GM13976 (cell line): ENCODE measurements at regions not wholly inside any gene's neighbourhood (a gene's known extent, or its start where the extent isn't known, plus 50 kb on each side); places are given as distances from the start of the nearest gene placed in this dataset.
A peak's percentile ranks its signal among the peaks of the same experiment; 100 is the strongest.

ENCODE experiments used
- DNase-seq: peaks from one replicate; pipeline ENCODE4 v3.0.0; 2012; ENCODE audit warnings: low spot score
- CTCF ChIP-seq: IDR thresholded peaks from 2 replicates; pipeline ENCODE4 v1.5.1; 2012; ENCODE audit warnings: borderline replicate concordance, mild to moderate bottlenecking; ENCODE audit not compliant: insufficient read depth; ENCODE audit errors: extremely low read depth, missing control alignments, control extremely low read depth
- in situ Hi-C: fragments of 300-500 bp; cut with MboI; formaldehyde crosslinking; loops from one replicate; pipeline ENCODE4 v1.12.0; 2022; ENCODE audit warnings: low sequenced_read_pairs, mixed read lengths, inconsistent platforms; ENCODE audit not compliant: unreplicated experiment

GRCh38 chr20:57043669-57044268 lies 222.7 kb downstream of the BMP7 start:
- in situ Hi-C loops, result no loop called here
- TF ChIP-seq CTCF, result no peak
- DNase-seq, result no peak

- in situ Hi-C loops, result no loop called here
- peak; percentile 29 for DNase-seq
- TF ChIP-seq CTCF, result no peak
These were observed 219.0 kb downstream of the BMP7 start for GRCh38 chr20:57047281-57048026.

GRCh38 chr20:57048027-57048869 lies 218.2 kb downstream of the BMP7 start:
- peak; percentile 69 for TF ChIP-seq CTCF
- peak; percentile 78 for DNase-seq
- in situ Hi-C loops, result no loop called here

GRCh38 chr20:57049296-57049695 lies 217.1 kb downstream of the BMP7 start:
- no peak for DNase-seq
- TF ChIP-seq CTCF, result no peak
- in situ Hi-C loops, result no loop called here

- no peak for TF ChIP-seq CTCF
- DNase-seq, result no peak
- in situ Hi-C loops, result no loop called here
These were observed 215.3 kb downstream of the BMP7 start for GRCh38 chr20:57051096-57051495.

- TF ChIP-seq CTCF, result no peak
- no peak for DNase-seq
- in situ Hi-C loops, result no loop called here
These were observed 213.4 kb downstream of the BMP7 start for GRCh38 chr20:57053067-57053466.
